Cardiac fibroblast (primary cell): ENCODE measurements at regions not wholly inside any gene's neighbourhood (a gene's known extent, or its start where the extent isn't known, plus 50 kb on each side); places are given as distances from the start of the nearest gene placed in this dataset.

ENCODE experiments used
- DNase-seq, 2 donors: peaks; one replicate each; pipeline versions ENCODE4 v3.0.0 to v3.0.0-alpha.2; 2010; ENCODE audit warnings: low read depth in 2 of 2
- H3K4me3 ChIP-seq, 2 donors: replicated peaks in 1 of 2; 1 replicate in 1 of 2; 2 replicates in 1 of 2; pipeline ENCODE4 v1.5.1; 2011; ENCODE audit warnings: low read depth in 2 of 2, low read length in 2 of 2, mild to moderate bottlenecking in 2 of 2, moderate library complexity in 1 of 2
- CTCF ChIP-seq: IDR thresholded peaks from one replicate; pipeline ENCODE4 v1.5.1; 2011; ENCODE audit warnings: low read depth, mild to moderate bottlenecking, low read length, inconsistent platforms

- H3K4me3 ChIP-seq, result no peak overlapping the region
- DNase-seq, result no peak
- no peak for TF ChIP-seq CTCF
These were observed 115.5 kb downstream of the MAF start for GRCh38 chr16:79485020-79485419.

GRCh38 chr16:79484237-79484636, 116.3 kb downstream of the MAF start:
- no peak overlapping the region for H3K4me3 ChIP-seq
- TF ChIP-seq CTCF, result no peak
- DNase-seq, result no peak

- no peak overlapping the region for H3K4me3 ChIP-seq
- no peak for TF ChIP-seq CTCF
- DNase-seq, result no peak
These were observed 117.2 kb downstream of the MAF start for GRCh38 chr16:79483336-79483735.

GRCh38 chr16:79482011-79482410, 118.5 kb downstream of the MAF start:
- H3K4me3 ChIP-seq, result no peak overlapping the region
- TF ChIP-seq CTCF, result no peak
- no peak for DNase-seq

- DNase-seq, result no peak
- no peak for TF ChIP-seq CTCF
These were observed 119.6 kb downstream of the MAF start for GRCh38 chr16:79480929-79481328.

GRCh38 chr16:79480056-79480455, 120.5 kb downstream of the MAF start:
- H3K4me3 ChIP-seq, result no peak overlapping the region
- no peak for DNase-seq
- TF ChIP-seq CTCF, result no peak

More at GRCh38 chr16:79480929-79481328, 119.6 kb downstream of the MAF start:
- no peak overlapping the region for H3K4me3 ChIP-seq

GRCh38 chr16:79476580-79476979, 124.0 kb downstream of the MAF start:
- no peak for DNase-seq
- H3K4me3 ChIP-seq, result no peak overlapping the region
- TF ChIP-seq CTCF, result no peak
